ENCODE measurements at regions not wholly inside any gene's neighbourhood (a gene's known extent, or its start where the extent isn't known, plus 50 kb on each side); places are given as distances from the start of the nearest gene placed in this dataset.

DNA sequence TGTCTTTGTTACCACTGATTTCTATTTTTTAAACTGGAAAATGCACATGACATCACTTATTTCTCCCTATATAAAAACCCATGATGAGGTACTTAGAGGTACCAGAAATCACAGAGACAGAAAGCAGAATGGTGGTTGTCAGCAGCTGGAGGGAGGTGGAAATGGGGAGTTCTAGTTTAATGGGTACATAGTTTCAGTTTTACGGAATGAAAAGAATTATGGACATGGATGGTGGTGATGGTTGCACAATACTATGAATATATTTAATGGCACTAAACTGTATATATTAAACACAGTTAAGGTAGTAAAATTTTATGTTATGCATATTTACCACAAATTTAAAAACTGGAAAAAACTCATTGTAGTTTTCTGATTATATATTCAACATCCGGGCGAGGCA lies 50.5 kb upstream of the CPEB4 start:
- ChIA-PET CTCF (ENCODE audit: partially characterized antibody) (no interaction called here), POLR2A (ENCODE audit: partially characterized antibody) (interaction anchor here (0.6 kb wide), 1 partner anchor 56 kb away, joined by 3 read pairs; no protein-coding TSS in a partner anchor)
- no peak overlapping the region for H2AFZ ChIP-seq (ENCODE audit: low read length)
- FAIRE-seq, result no peak
- H3K27ac ChIP-seq (ENCODE audit: low read depth, low read length), result no peak overlapping the region
- H3K18ac ChIP-seq (ENCODE audit: extremely low read depth, low read length), result no peak overlapping the region
- no peak overlapping the region for H2BK12ac ChIP-seq (ENCODE audit: low read depth, low read length)
- H2BK120ac ChIP-seq (replicated peaks; ENCODE audit: low read depth, low read length), result no peak overlapping the region
- H3K23me2 ChIP-seq (ENCODE audit: low read depth, low read length), result no peaks in the 10 kb centered on the region
- H3K27me3 ChIP-seq (replicated peaks in 1 of 4; ENCODE audit: control insufficient read depth in 3 of 4, extremely low read depth in 1 of 4, insufficient read depth in 3 of 4, low read length in 3 of 4), result no peaks in the 10 kb centered on the region
- no peak for DNase-seq (ENCODE audit: low read depth in 1 of 2, low spot score in 2 of 2)
- H3K4me3 ChIP-seq (ENCODE audit: extremely low read depth in 1 of 4, insufficient read depth in 2 of 4, low read depth in 3 of 4, low read length in 4 of 4), result no peak overlapping the region
- no peak overlapping the region for H3K56ac ChIP-seq (replicated peaks; ENCODE audit: insufficient read length, low read depth, low read length)
- H4K8ac ChIP-seq (ENCODE audit: extremely low read depth, insufficient read depth, low read length), result no peak overlapping the region
- no peaks in the 10 kb centered on the region for H3K79me2 ChIP-seq (ENCODE audit: control insufficient read depth in 1 of 2, insufficient read depth in 2 of 2, low read length in 2 of 2)
- no peak overlapping the region for H3K23ac ChIP-seq (ENCODE audit: insufficient read length)
- H2BK15ac ChIP-seq (ENCODE audit: low read length), result no peak overlapping the region
- no peak overlapping the region for H3K4ac ChIP-seq (replicated peaks; ENCODE audit: insufficient read length, low read depth, low read length)
- H3K9me3 ChIP-seq (ENCODE audit: insufficient read depth in 2 of 2, low read depth in 1 of 2, low read length in 1 of 2), result no peaks in the 10 kb centered on the region
- no peak overlapping the region for H2BK5ac ChIP-seq (ENCODE audit: low read depth, low read length)
- H3K79me1 ChIP-seq (ENCODE audit: low read depth, low read length), result no peaks in the 10 kb centered on the region
- no peak overlapping the region for H3K9ac ChIP-seq (replicated peaks in 1 of 4; ENCODE audit: extremely low read depth in 1 of 4, low read depth in 3 of 4, low read length in 3 of 4)
- no peaks in the 10 kb centered on the region for H3K36me3 ChIP-seq (ENCODE audit: control insufficient read depth in 2 of 4, insufficient read depth in 4 of 4, low read length in 3 of 4)
- H3K14ac ChIP-seq (ENCODE audit: insufficient read length), result no peak overlapping the region
- no peak overlapping the region for H2BK20ac ChIP-seq (ENCODE audit: low read length)
- H4K91ac ChIP-seq (replicated peaks; ENCODE audit: insufficient read length, low read length), result no peak overlapping the region
- H4K5ac ChIP-seq (ENCODE audit: insufficient read length, low read depth, low read length), result no peak overlapping the region
- H4K20me1 ChIP-seq (replicated peaks in 1 of 2; ENCODE audit: control insufficient read depth in 1 of 2, insufficient read depth in 2 of 2, low read length in 2 of 2), result no peaks in the 10 kb centered on the region
- no peak overlapping the region for H3K4me2 ChIP-seq (ENCODE audit: insufficient read depth in 1 of 2, low read depth in 2 of 2, low read length in 2 of 2)
- peaks cover 0 to 6% (median 0%) of the 10 kb centered on the region in 4 experiments; a peak in 1 of 7 replicates for H3K4me1 ChIP-seq (replicated peaks in 1 of 4; ENCODE audit: control insufficient read depth in 3 of 4, insufficient read depth in 4 of 4, low read length in 3 of 4)
- 99% methylated on average over 3 of the region's 3 CpGs; no CpG with 5 or more reads in 1 of the 2 experiments for WGBS, 2 experiments (ENCODE audit: extremely low coverage in 1 of 2, insufficient coverage in 1 of 2, insufficient read length in 1 of 2, insufficient replicate concordance in 2 of 2, low coverage in 1 of 2, low lambda C conversion rate in 2 of 2, missing lambda C conversion rate in 1 of 2)
- no peak overlapping the region for H2AK5ac ChIP-seq (ENCODE audit: low read depth, low read length)
- TF ChIP-seq JUN (IDR thresholded peaks at IDR 0.05; ENCODE audit: low read depth, low read length), result no peak
- no peak for TF ChIP-seq CBX5 (IDR thresholded peaks at IDR 0.05; ENCODE audit: low read depth, low read length)
- no peak for TF ChIP-seq SP4 (IDR thresholded peaks at IDR 0.05; ENCODE audit: low read length)
- TF ChIP-seq RNF2 (IDR thresholded peaks at IDR 0.05; ENCODE audit: borderline replicate concordance, low read depth, low read length, missing control alignments, poor library complexity, severe bottlenecking), result no peak
- no peak for TF ChIP-seq TEAD4 (IDR thresholded peaks at IDR 0.05; ENCODE audit: low read depth, low read length)
- no peak for TF ChIP-seq POLR2A (IDR thresholded peaks at IDR 0.05; ENCODE audit: control extremely low read depth in 1 of 2, low read depth in 2 of 2, low read length in 2 of 2)
- TF ChIP-seq, protein P1, sequence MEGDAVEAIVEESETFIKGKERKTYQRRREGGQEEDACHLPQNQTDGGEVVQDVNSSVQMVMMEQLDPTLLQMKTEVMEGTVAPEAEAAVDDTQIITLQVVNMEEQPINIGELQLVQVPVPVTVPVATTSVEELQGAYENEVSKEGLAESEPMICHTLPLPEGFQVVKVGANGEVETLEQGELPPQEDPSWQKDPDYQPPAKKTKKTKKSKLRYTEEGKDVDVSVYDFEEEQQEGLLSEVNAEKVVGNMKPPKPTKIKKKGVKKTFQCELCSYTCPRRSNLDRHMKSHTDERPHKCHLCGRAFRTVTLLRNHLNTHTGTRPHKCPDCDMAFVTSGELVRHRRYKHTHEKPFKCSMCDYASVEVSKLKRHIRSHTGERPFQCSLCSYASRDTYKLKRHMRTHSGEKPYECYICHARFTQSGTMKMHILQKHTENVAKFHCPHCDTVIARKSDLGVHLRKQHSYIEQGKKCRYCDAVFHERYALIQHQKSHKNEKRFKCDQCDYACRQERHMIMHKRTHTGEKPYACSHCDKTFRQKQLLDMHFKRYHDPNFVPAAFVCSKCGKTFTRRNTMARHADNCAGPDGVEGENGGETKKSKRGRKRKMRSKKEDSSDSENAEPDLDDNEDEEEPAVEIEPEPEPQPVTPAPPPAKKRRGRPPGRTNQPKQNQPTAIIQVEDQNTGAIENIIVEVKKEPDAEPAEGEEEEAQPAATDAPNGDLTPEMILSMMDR (IDR thresholded peaks at IDR 0.05; ENCODE audit: control extremely low read depth in 1 of 3, insufficient read depth in 1 of 3, low read depth in 1 of 3, low read length in 3 of 3), result no peak
- no peak for TF ChIP-seq JUND (IDR thresholded peaks at IDR 0.05; ENCODE audit: low read length)
- TF ChIP-seq HDAC2 (IDR thresholded peaks at IDR 0.05; ENCODE audit: borderline replicate concordance in 1 of 2, low read depth in 2 of 2, low read length in 2 of 2), result no peak
- TF ChIP-seq RBBP5 (IDR thresholded peaks at IDR 0.05; ENCODE audit: borderline replicate concordance, low read depth, low read length), result no peak
- TF ChIP-seq TCF12 (IDR thresholded peaks at IDR 0.05; ENCODE audit: low read depth, low read length), result no peak
- TF ChIP-seq KDM5A (IDR thresholded peaks at IDR 0.05; ENCODE audit: low read length), result no peak
- no peak for TF ChIP-seq GTF2F1 (IDR thresholded peaks at IDR 0.05; ENCODE audit: borderline replicate concordance, low read depth, low read length)
